ENCODE measurements at regions not wholly inside any gene's neighbourhood (a gene's known extent, or its start where the extent isn't known, plus 50 kb on each side); places are given as distances from the start of the nearest gene placed in this dataset.

- DNase-seq: peak; percentile 17 to 25
Observed at GRCh38 chr16:5490499-5490898, 392.9 kb upstream of the EEF2KMT start.

GRCh38 chr16:5488581-5488980 lies 391.0 kb upstream of the EEF2KMT start:
- no peak for DNase-seq

GRCh38 chr16:5487728-5488127 lies 390.1 kb upstream of the EEF2KMT start:
- no peak for DNase-seq

GRCh38 chr16:5482256-5482655 lies 384.7 kb upstream of the EEF2KMT start:
- no peak for DNase-seq

- no peak for DNase-seq
Observed at GRCh38 chr16:5480431-5481195, 383.0 kb upstream of the EEF2KMT start.

- no peak for DNase-seq
Observed at GRCh38 chr16:5479926-5480325, 382.3 kb upstream of the EEF2KMT start.

- no peak for DNase-seq
Observed at GRCh38 chr16:5478036-5478435, 380.4 kb upstream of the EEF2KMT start.

GRCh38 chr16:5477251-5477650 lies 379.7 kb upstream of the EEF2KMT start:
- DNase-seq: no peak

- DNase-seq: no peak
Observed at GRCh38 chr16:5472552-5472951, 375.0 kb upstream of the EEF2KMT start.

GRCh38 chr16:5468488-5468887 lies 370.9 kb upstream of the EEF2KMT start:
- DNase-seq: no peak

- DNase-seq: no peak
Observed at GRCh38 chr16:5467552-5467951, 370.0 kb upstream of the EEF2KMT start.

GRCh38 chr16:5466551-5466950 lies 369.0 kb upstream of the EEF2KMT start:
- no peak for DNase-seq

GRCh38 chr16:5465714-5466113 lies 368.1 kb upstream of the EEF2KMT start:
- DNase-seq: no peak

GRCh38 chr16:5463820-5464219 lies 366.2 kb upstream of the EEF2KMT start:
- DNase-seq: no peak

- no peak for DNase-seq
Observed at GRCh38 chr16:5461574-5461973, 364.0 kb upstream of the EEF2KMT start.

GRCh38 chr16:5461141-5461540 lies 363.5 kb upstream of the EEF2KMT start:
- no peak for DNase-seq

GRCh38 chr16:5460701-5461100 lies 363.1 kb upstream of the EEF2KMT start:
- no peak for DNase-seq

GRCh38 chr16:5459863-5460262 lies 362.3 kb upstream of the EEF2KMT start:
- DNase-seq: no peak

- DNase-seq: no peak
Observed at GRCh38 chr16:5455110-5455509, 357.5 kb upstream of the EEF2KMT start.

- no peak for DNase-seq
Observed at GRCh38 chr16:5454349-5454748, 356.8 kb upstream of the EEF2KMT start.

- no peak for DNase-seq
Observed at GRCh38 chr16:5451641-5452040, 354.0 kb upstream of the EEF2KMT start.

GRCh38 chr16:5450409-5451104 lies 353.0 kb upstream of the EEF2KMT start:
- no peak for DNase-seq

- no peak for DNase-seq
Observed at GRCh38 chr16:5449901-5450300, 352.3 kb upstream of the EEF2KMT start.

- DNase-seq: no peak
Observed at GRCh38 chr16:5448798-5449197, 351.2 kb upstream of the EEF2KMT start.

- no peak for DNase-seq
Observed at GRCh38 chr16:5447734-5448133, 350.1 kb upstream of the EEF2KMT start.
